Nephron progenitor cell (in vitro differentiated cells): ENCODE measurements at regions not wholly inside any gene's neighbourhood (a gene's known extent, or its start where the extent isn't known, plus 50 kb on each side); places are given as distances from the start of the nearest gene placed in this dataset.
"Not testable (repeated sequence)": the region's sequence is repeated elsewhere in the genome, so short reads cannot be mapped to it uniquely, and the experiment has no call there.

Experiments used
- DNase-seq: peaks from one replicate; pipeline ENCODE4 v3.0.0; 2021
- H3K27ac Mint-ChIP-seq: 2 replicates; pipeline ENCODE4 v1.8.0; 2021; ENCODE audit warnings: mild to moderate bottlenecking, moderate library complexity, mixed read lengths
- H3K27me3 Mint-ChIP-seq: 2 replicates; pipeline ENCODE4 v1.8.0; 2021; ENCODE audit warnings: mild to moderate bottlenecking, low read depth, mixed read lengths; ENCODE audit not compliant: poor library complexity
- H3K36me3 Mint-ChIP-seq: 2 replicates; pipeline ENCODE4 v1.8.0; 2021; ENCODE audit warnings: low read depth, mixed read lengths
- H3K4me1 Mint-ChIP-seq: 2 replicates; pipeline ENCODE4 v1.8.0; 2021; ENCODE audit warnings: mixed read lengths
- H3K4me3 Mint-ChIP-seq: 2 replicates; pipeline ENCODE4 v1.8.0; 2021; ENCODE audit warnings: mild to moderate bottlenecking, moderate library complexity, mixed read lengths
- H3K9me3 Mint-ChIP-seq: 2 replicates; pipeline ENCODE4 v1.8.0; 2021; ENCODE audit warnings: mild to moderate bottlenecking, moderate library complexity, mixed read lengths
- CTCF ChIP-seq: fragments of 200-600 bp; sonication (generic); IDR thresholded peaks from 2 replicates; pipeline ENCODE4 v1.5.0; 2021; ENCODE audit warnings: antibody characterized with exemption

- no peak for TF ChIP-seq CTCF
- no peaks in the 10 kb centered on the region for H3K36me3 Mint-ChIP-seq
- DNase-seq: no peak
- no peak overlapping the region for H3K27ac Mint-ChIP-seq
- H3K4me1 Mint-ChIP-seq: peaks cover 6% of the 10 kb centered on the region
- H3K4me3 Mint-ChIP-seq: no peak overlapping the region
- H3K27me3 Mint-ChIP-seq: no peaks in the 10 kb centered on the region
- H3K9me3 Mint-ChIP-seq: peaks cover 3% of the 10 kb centered on the region
Observed at GRCh38 chr12:97886511-97887176, 424.0 kb downstream of the RMST start.

- not testable (repeated sequence) for H3K4me1 Mint-ChIP-seq, H3K27ac Mint-ChIP-seq, H3K4me3 Mint-ChIP-seq, H3K27me3 Mint-ChIP-seq
- Mint-ChIP-seq H3K36me3 (peaks cover 17% of the 10 kb centered on the region), H3K9me3 (peaks cover 55% of the 10 kb centered on the region)
- peak; percentile 5 for DNase-seq
Observed at GRCh38 chr12:97897881-97898280, 435.3 kb downstream of the RMST start.

- Mint-ChIP-seq H3K9me3 (peaks cover 39% of the 10 kb centered on the region), H3K4me1 (peaks cover 8% of the 10 kb centered on the region), H3K27ac (no peak overlapping the region), H3K36me3 (peaks cover 11% of the 10 kb centered on the region), H3K4me3 (no peak overlapping the region), H3K27me3 (peaks cover 2% of the 10 kb centered on the region)
- no peak for TF ChIP-seq CTCF
- DNase-seq: no peak
Observed at GRCh38 chr12:97899529-97899928, 436.9 kb downstream of the RMST start.

- H3K4me1 Mint-ChIP-seq: peaks cover 8% of the 10 kb centered on the region
Observed at GRCh38 chr12:97899956-97900355, 437.4 kb downstream of the RMST start.

GRCh38 chr12:97903356-97903755, 440.8 kb downstream of the RMST start:
- Mint-ChIP-seq H3K4me1 (no peaks in the 10 kb centered on the region), H3K4me3 (no peak overlapping the region), H3K27me3 (no peaks in the 10 kb centered on the region), H3K9me3 (peaks cover 3% of the 10 kb centered on the region), H3K36me3 (no peaks in the 10 kb centered on the region), H3K27ac (no peak overlapping the region)
- TF ChIP-seq CTCF: no peak
- DNase-seq: no peak

More at GRCh38 chr12:97899956-97900355, 437.4 kb downstream of the RMST start:
- peaks cover under 1% of the 10 kb centered on the region for H3K27me3 Mint-ChIP-seq
- no peak for DNase-seq
- peaks cover 11% of the 10 kb centered on the region for H3K36me3 Mint-ChIP-seq
- no peak overlapping the region for H3K27ac Mint-ChIP-seq
- no peak for TF ChIP-seq CTCF
- peaks cover 35% of the 10 kb centered on the region for H3K9me3 Mint-ChIP-seq
- no peak overlapping the region for H3K4me3 Mint-ChIP-seq

- Mint-ChIP-seq H3K36me3 (no peaks in the 10 kb centered on the region), H3K4me1 (no peaks in the 10 kb centered on the region), H3K4me3 (no peak overlapping the region), H3K9me3 (no peaks in the 10 kb centered on the region), H3K27ac (no peak overlapping the region), H3K27me3 (peaks cover 6% of the 10 kb centered on the region)
- TF ChIP-seq CTCF: no peak
- DNase-seq: no peak
Observed at GRCh38 chr12:97907504-97907903, 444.9 kb downstream of the RMST start.
